Neural crest cell (in vitro differentiated cells): ENCODE measurements at regions not wholly inside any gene's neighbourhood (a gene's known extent, or its start where the extent isn't known, plus 50 kb on each side); places are given as distances from the start of the nearest gene placed in this dataset.
"Not testable (repeated sequence)": the region's sequence is repeated elsewhere in the genome, so short reads cannot be mapped to it uniquely, and the experiment has no call there.

Experiments
- DNase-seq: peaks from one replicate; pipeline ENCODE4 v3.0.0; 2021; ENCODE audit warnings: low read depth, mixed read lengths, low spot score
- H3K27ac Mint-ChIP-seq: one replicate; pipeline ENCODE4 v1.8.0; 2021; ENCODE audit warnings: mild to moderate bottlenecking, mixed read lengths; ENCODE audit not compliant: unreplicated experiment
- H3K27me3 Mint-ChIP-seq: 2 replicates; pipeline ENCODE4 v1.8.0; 2021; ENCODE audit warnings: low read depth, mild to moderate bottlenecking, mixed read lengths
- H3K36me3 Mint-ChIP-seq: 2 replicates; pipeline ENCODE4 v1.8.0; 2021; ENCODE audit warnings: low read depth, mild to moderate bottlenecking, mixed read lengths
- H3K4me1 Mint-ChIP-seq: 2 replicates; pipeline ENCODE4 v1.8.0; 2021; ENCODE audit warnings: mixed read lengths
- H3K4me3 Mint-ChIP-seq: one replicate; pipeline ENCODE4 v1.8.0; 2021; ENCODE audit warnings: mild to moderate bottlenecking, mixed read lengths
- H3K9me3 Mint-ChIP-seq: 2 replicates; pipeline ENCODE4 v1.8.0; 2021; ENCODE audit warnings: mixed read lengths
- CTCF ChIP-seq: fragments of 200-600 bp; sonication (generic); conservative IDR thresholded peaks from 2 replicates; pipeline ENCODE4 v1.5.0; 2021; ENCODE audit warnings: antibody characterized with exemption, mild to moderate bottlenecking

GRCh38 chr1:209196140-209196539 is 387.4 kb upstream of the CAMK1G start:
- Mint-ChIP-seq H3K4me3 (no peak overlapping the region), H3K27ac (no peak overlapping the region), H3K36me3 (peaks cover 12% of the 10 kb centered on the region), H3K9me3 (peaks cover 17% of the 10 kb centered on the region), H3K27me3 (no peaks in the 10 kb centered on the region), H3K4me1 (peaks cover 21% of the 10 kb centered on the region)
- DNase-seq: no peak
- TF ChIP-seq CTCF: no peak

- Mint-ChIP-seq H3K9me3 (peaks cover 17% of the 10 kb centered on the region), H3K36me3 (peaks cover 12% of the 10 kb centered on the region), H3K27me3 (no peaks in the 10 kb centered on the region), H3K4me1 (peaks cover 21% of the 10 kb centered on the region), H3K4me3 (peak overlapping the region; percentile 43), H3K27ac (no peak overlapping the region)
- TF ChIP-seq CTCF: no peak
- DNase-seq: no peak
Measured at GRCh38 chr1:209198961-209199750, 384.4 kb upstream of the CAMK1G start.

GRCh38 chr1:209199822-209200221 is 383.7 kb upstream of the CAMK1G start:
- peak overlapping the region; percentile 19 for H3K4me3 Mint-ChIP-seq
- H3K27me3 Mint-ChIP-seq: no peaks in the 10 kb centered on the region
- H3K9me3 Mint-ChIP-seq: peaks cover 17% of the 10 kb centered on the region
- TF ChIP-seq CTCF: peak; percentile 14
- H3K27ac Mint-ChIP-seq: peak overlapping the region; percentile 13
- peaks cover 12% of the 10 kb centered on the region for H3K36me3 Mint-ChIP-seq
- peaks cover 21% of the 10 kb centered on the region for H3K4me1 Mint-ChIP-seq
- no peak for DNase-seq

- H3K27me3 Mint-ChIP-seq, H3K9me3 Mint-ChIP-seq, H3K36me3 Mint-ChIP-seq, DNase-seq, H3K27ac Mint-ChIP-seq, H3K4me3 Mint-ChIP-seq: not testable (repeated sequence)
- H3K4me1 Mint-ChIP-seq: peaks cover 23% of the 10 kb centered on the region
Measured at GRCh38 chr1:209202321-209202720, 381.2 kb upstream of the CAMK1G start.

- peak; percentile 83 for TF ChIP-seq CTCF
- no peak overlapping the region for H3K27ac Mint-ChIP-seq
- no peaks in the 10 kb centered on the region for H3K36me3 Mint-ChIP-seq
- no peaks in the 10 kb centered on the region for H3K9me3 Mint-ChIP-seq
- no peak overlapping the region for H3K4me3 Mint-ChIP-seq
- peaks cover 6% of the 10 kb centered on the region for H3K27me3 Mint-ChIP-seq
- peaks cover 30% of the 10 kb centered on the region for H3K4me1 Mint-ChIP-seq
- DNase-seq: peak; percentile 36
Measured at GRCh38 chr1:209202830-209203532, 380.5 kb upstream of the CAMK1G start.

- Mint-ChIP-seq H3K9me3 (no peaks in the 10 kb centered on the region), H3K4me3 (no peak overlapping the region), H3K36me3 (no peaks in the 10 kb centered on the region), H3K27me3 (peaks cover 11% of the 10 kb centered on the region), H3K27ac (no peak overlapping the region), H3K4me1 (peaks cover 27% of the 10 kb centered on the region)
- TF ChIP-seq CTCF: no peak
- DNase-seq: no peak
Measured at GRCh38 chr1:209203533-209203895, 380.0 kb upstream of the CAMK1G start.
